SHP77 (cell line): ENCODE measurements at regions not wholly inside any gene's neighbourhood (a gene's known extent, or its start where the extent isn't known, plus 50 kb on each side); places are given as distances from the start of the nearest gene placed in this dataset.

Source experiments
- DNase-seq, 2 experiments: peaks; one replicate each; lab custom pipeline; 2025; lab: John Stamatoyannopoulos, UW

DNA sequence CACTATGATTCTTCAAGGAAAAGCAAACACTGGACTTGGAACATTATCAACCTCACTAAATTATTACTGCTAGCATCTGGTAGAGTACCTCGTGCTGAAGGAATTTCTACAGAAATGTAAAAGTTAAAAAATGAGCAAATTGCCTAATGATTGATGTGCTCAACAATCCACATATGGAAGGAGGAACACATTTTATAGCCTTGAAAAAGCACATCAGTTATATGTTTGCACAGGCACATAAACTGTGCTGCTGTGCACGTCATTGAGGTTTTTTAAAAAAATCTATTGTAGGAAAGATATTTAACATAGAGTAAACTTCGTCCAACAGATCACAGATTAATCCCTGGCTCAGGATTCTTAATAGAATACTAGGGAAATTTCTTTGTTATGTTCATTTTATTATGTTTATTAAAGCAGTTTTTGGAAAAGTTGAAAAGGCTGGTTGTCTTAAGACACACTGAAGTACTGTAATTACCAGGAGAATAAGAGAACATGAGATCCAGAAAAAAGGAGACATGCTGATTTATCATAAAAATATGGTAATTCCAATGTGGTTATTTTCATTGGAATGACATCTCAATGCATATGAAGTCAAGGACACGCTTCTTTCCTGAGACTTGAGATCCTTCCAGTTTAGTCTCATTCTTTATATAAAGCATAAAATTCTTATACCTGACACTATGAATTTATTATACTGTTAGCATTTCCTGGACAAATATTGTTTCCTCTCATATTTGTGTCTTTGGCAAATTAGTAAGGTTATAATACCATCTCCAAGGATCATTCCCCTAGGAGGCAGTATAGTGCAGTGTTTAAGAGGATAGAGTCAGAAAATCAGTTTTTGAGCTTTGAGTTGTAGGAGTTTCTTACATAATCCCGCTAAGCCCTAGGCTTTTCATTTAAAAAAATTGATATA, 511.1 kb downstream of the TENT5A start:
- DNase-seq = no peak

DNA sequence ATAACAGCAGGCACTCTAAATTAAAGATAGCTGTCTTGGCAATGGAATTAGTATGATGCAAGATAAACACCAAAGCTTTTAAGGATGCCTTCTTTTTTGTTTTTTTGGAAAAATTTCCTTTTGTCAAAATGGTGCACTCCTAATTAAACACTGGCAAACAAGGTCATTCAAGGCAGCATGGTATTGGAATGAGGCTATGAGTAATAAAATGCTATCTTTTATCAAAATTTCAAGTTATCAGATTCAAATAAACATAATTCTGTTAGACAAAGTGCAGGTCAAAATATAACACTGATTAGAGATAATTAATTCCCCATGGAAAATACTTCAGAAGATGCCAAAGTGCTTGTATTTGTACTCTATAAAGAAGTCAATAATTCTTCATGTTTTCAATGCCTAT, 514.1 kb downstream of the TENT5A start:
- DNase-seq = no peak

DNA sequence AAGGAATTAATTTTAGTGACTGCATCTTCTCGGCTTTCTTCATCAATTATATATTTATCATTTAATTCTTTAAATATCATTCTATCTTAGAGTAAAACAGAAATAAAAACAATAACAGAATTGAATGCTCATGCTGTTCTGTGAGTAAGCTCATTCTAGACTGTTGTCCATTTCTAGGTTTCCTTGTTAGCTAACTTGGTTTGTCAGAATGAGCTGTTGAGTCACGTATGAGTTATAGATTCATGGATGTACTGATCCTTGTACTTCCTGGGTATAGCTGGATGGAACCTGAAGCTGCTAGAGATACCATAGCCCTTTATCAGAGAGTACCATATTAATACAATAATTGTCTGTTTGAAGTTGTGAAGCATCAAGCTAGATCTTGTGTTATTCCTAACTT, 515.3 kb downstream of the TENT5A start:
- DNase-seq = no peak

DNA sequence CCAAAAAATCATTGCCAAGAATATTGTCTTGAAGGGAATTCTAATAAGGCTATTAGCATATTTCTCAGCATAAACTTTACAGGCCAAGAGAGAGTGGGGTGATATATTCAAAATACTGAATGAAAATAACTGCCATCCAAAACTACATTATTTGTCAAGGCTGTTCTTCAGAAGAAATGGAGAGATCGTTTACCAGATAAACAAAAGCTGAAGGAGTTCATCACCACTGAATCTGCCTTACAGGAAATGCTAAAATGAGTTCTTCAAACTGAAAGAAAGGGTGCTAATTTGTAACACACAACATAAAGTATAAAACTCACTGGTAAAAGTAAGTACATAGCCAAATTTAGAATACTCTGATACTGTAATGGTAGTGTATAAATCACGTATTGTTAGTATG, 517.0 kb downstream of the TENT5A start:
- DNase-seq = no peak

DNA sequence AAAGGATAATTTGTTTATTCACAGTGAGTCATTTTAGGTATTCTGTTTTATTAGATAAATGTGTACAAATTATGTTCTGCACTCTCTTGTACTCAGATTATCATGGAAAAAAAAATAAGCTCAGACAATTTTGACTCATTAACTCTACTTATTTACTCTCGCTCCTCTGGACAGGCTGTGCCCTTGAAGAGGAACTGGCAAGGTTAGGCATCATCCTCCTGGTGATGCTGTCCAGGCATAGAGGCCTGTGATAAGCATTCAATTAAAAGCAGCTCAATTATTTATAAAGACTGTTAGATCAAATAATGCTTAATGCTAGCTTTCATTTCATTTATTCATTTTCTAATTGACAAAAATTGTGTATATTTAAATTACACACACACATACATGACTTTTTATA, 518.5 kb downstream of the TENT5A start:
- DNase-seq = no peak

DNA sequence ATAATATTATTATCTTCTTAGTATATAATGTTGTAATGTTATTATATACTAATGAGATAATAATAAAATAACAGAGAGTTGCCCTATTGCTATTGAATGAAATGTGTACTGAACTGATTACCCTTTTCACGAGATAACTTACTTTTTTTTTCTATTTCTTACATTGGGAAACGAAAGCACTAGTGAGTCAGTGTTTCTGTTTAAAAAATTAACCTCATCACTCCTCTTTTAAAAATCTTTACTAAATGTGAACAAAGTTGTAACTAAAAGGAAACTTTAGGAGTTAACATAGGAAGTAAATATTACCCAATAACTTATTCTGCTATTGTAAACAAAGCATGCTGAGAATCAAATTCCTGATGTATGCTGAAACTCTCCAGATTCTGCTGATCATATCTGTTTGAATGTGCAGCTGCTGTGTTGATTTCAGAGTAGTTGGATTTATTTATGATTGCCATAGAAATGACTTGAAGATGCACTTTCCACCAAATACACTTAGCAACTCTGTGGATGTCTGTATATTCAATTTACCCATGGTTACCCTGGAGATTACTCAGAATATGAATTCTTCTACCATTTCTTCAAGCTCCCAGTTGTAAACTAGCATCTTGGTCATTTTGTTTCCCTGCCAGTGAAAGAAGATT, 523.4 kb downstream of the TENT5A start:
- no peak for DNase-seq

DNA sequence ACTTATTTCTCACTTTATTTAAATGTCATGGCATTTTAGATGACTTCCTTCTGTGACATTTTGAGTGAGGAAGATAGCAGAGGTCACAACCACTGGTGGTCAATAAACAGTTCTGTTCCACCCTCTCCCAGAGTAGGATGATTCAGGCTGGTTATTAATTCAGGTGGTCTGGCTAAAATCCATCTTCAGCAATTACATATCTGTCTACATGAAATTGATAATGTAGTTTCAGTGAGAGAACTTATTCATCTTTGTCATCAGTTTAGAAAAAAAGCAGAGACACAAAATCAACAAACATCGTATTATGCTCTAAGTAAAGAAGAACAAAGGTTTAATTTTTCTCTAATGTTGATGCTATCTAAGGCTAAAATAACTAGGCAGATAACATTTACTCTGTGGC, 525.5 kb downstream of the TENT5A start:
- DNase-seq = no peak

DNA sequence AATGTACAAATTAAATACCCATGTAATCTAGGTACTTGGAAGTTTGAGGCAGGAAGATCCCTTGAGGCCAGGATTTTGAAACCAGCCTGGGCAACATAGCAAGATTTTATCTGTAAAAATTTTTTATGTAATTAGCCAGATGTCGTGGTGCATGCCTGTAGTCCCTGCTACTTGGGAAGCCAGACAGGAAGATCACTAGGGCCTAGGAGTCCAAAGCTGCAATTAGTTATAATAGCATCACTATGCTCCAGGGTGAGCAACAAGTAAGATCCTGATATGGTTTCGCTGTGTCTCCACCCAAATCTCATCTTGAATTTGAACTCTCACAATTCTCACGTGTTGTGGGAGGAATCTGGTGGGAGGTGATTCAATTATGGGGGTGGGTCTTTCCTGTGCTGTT, 535.8 kb downstream of the TENT5A start:
- no peak for DNase-seq

DNA sequence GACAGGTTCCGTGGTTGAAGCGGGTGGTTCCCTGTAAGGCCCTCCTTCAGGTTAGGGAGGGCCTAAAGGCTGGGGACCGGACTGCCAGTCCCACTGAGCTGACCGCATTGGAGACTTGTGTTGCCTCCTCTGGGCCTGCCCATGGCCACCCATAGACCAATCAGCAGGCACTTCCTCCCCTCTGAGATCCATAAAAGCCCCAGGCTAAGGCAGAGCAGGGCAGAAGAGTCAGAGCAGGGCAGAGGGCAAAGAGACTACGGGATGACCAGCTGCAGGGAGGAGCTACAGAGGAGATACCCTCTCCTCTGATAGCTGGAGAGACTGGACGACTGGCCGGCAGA, 537.4 kb downstream of the TENT5A start:
- DNase-seq = peak; percentile 97 to 98

DNA sequence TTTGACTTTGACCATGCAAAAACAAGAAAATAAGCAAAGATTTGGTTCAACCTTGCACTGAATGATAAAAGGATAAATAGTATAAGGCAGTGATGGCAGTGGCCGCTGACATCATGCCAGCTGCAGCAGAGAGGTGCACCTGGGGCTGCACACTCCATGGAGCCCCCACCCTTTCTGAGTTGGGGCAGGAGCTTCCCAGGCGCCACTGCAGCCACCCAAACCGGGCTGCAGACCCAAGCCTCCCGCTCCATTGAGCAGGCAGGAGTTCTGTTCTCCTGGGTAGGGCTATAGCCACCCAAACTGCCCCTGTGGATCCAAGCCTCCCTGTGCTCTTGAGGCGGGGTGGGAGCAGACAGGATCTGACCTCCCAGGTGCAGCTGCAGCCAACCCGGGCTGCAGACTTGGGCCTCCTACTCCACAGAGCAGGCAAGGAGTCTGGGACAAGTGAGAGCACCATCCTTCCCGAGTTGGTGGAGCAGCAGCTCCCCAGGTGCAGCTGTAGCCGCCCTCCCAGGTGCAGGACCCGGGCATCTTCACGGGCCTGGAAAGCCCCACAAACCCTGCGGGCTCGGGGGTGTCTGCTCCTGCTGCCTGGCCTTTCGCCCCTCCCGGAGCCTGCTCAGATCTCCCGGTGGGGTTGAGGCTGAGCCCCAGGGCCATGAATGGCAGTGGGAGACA, 537.9 kb downstream of the TENT5A start:
- peak; percentile 64 to 74 for DNase-seq

DNA sequence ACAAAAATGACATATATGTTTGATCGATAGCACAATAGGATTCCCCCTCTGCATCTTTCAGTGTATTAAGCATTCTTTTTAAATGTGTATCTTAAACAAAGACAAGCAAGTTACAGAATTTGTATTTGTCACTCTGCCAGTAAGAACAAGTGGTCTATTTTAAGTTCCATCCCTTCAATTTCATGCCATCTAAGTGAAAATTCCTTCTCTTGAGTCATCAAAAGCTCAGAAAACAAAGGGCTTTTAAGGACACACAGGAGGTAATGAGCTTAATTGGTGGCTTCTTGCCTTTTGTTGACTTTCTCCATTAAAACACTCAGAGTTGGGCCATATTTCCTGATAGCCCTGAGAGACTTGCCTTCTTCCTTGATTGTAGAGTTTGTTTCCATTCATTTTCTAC, 547.8 kb downstream of the TENT5A start:
- no peak for DNase-seq

DNA sequence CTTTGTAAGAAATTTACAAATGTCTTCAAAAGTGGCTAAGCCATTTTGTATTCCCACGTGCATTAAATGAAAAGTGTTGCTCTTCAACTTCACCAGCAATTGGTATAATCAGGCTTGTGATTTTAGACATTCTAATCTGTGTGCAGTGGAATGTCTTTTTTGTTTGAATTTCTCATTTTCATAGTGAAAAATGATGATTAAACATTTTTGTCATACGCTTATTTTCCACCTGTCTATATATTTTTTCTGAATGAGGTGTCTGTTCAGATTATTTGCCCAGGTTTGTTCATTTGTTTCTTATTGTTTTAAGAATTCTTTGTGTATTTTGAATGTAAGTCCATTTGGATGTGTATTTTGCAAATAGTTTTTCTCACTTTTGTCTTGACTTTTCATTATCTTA, 558.1 kb downstream of the TENT5A start:
- DNase-seq = no peak

DNA sequence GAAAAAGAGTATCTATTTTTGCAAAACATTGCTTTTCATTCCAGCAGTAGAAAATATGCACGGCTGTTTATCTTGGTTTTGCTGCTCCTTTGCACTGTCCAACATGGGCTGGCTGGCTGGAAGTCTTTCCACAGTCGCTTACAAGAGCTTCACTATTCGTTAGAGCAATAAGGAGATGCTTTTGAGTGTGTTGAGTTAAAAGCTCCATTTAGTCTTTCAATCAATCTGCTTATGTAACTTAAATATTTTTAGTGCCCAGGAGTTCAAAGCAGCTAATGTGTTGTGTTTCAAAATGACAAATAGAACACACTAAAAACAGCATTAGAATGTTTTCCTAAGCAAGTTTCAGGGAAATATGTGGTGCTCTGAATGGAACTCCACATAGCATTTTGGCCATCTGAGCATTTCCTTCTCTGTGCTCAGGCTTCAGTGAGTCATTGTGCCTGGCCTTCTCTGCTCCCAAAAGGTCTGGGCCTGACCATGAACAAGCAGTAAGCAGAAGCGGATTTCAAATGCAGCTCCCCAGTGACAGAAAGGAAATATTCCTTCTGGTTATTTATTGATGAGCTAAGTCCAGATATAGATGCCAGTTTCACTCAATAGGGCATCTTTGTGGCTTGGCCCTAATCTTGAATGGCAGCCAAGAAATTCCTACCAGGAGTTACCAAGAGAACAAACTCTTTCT, 580.3 kb downstream of the TENT5A start:
- no peak for DNase-seq

DNA sequence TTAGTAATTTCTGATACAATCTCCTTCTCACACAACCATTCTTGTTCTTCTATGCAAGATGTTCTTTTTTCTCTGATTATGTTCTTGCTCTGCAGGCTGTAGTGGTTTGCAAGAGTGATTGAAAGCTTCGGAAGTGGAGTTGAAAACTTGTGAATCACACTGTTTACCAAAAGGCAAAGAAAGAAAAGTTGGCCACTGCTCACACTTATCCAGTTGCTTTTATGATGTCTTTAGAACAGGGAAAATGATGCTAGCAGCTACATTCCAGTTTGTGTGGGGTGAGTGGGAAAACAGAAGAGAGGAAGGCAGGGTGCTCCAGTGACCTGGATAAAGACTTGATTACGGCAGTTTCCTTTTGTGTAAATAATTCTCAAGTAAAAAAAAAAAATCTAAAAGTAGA, 583.3 kb downstream of the TENT5A start:
- no peak for DNase-seq

DNA sequence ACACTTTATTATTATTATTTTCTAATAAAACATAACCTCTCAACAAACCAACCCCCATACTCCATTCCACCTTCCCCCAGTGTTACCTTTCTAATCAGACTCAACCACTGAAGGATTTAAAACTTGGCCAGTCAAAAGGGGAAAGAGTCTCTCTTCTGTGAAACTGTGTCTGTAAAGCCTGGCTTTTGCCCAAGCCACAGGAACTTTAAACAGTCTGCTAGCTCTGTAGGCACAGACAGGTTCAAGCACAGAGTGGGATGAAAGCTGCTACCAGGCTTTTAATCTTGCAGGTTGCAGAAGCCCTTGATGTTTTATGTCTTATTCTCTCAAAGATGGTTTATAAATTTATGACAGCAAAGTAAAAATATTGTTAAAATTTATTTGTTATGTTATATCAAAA, 585.7 kb downstream of the TENT5A start:
- no peak for DNase-seq

DNA sequence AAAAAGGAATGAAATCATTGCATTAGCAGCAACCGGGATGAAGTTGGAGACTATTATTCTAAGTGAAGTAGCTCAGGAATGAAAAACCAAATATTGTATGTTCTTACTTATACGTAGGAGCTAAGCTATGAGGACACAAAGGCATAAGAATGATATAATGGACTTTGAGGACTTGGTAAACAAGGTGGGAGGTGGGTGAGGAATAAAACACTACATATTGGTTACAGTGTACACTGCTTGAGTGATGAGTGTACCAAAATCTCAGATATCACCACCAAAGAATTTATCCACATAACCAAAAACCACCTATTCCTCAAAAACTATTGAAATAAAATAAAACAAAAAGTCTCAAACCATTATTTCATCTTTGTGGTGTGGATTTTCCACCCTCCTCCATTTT, 593.5 kb downstream of the TENT5A start:
- DNase-seq = no peak

DNA sequence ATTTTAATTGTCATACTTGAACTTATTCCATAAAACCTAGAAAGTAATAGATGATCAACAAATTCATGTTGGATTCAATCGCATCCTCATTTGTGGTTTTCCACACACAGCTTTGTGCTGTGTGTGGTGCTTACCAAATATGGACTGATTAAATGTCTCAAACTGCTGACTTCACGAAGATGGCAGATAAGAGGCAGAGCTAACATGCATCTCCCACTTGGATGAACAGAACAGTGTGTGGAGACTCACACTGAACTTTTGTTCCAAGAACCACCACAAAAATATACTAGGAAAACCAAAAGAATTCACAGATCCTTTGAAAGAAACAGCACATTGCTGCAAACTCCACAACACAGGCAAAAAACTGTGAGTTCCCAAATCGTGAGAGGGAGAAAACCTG, 603.7 kb downstream of the TENT5A start:
- DNase-seq = no peak

DNA sequence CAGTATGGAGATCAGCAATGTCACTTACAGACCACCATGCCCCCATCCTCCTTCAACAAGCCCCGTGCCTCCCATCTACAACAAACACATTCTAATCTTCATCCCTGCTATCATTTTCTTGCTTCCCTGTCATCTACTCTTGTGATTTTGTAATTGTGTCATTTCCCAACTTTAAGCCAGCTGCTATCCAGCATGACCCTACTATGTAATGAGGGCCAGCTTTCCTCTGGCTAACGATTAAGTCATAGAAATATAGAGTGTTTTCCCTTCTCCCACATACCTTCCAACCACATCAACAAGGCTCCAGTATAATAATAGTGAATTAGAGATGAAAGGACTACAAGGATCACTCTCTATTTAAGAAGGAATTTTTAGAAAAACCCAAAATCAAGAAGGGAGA, 607.0 kb downstream of the TENT5A start:
- no peak for DNase-seq

DNA sequence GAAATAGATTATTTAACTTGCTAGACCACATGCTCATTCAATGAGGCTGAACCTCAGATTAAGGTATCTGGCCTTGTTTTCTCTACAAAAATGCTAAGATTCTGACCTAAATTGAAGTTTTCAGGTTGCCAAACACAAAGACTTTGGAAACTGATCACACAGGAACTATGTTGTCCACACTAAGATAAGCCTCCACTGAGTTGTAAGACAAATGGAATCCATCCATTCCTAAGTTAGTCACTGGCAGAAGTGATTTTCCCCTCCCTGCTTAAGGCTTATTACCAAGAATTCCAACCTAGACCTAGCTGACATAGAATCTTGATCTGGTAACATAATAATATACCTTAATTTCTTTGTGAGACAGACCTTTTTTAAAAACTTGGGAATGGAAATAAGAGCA, 608.1 kb downstream of the TENT5A start:
- DNase-seq = no peak

DNA sequence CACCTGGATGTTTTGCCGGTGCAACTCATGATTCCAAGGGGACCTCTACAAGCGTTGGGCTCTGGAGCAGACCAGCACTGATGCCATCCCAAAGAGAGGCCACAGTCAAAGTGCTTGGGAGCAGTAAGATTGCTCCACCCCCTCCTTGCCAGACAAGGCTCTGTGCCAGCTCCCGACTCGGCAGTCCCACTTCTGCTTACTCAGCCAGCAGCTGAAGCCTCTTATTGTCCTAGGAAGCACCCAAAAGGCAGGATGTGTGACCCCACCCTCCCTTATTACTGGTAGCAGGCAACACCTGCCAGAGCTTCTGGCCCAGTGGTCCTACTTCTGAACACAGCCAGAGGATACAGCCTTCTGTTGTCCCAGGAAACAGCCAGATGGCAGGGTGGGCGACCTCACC, 614.2 kb downstream of the TENT5A start:
- peak; percentile 57 to 62 for DNase-seq

DNA sequence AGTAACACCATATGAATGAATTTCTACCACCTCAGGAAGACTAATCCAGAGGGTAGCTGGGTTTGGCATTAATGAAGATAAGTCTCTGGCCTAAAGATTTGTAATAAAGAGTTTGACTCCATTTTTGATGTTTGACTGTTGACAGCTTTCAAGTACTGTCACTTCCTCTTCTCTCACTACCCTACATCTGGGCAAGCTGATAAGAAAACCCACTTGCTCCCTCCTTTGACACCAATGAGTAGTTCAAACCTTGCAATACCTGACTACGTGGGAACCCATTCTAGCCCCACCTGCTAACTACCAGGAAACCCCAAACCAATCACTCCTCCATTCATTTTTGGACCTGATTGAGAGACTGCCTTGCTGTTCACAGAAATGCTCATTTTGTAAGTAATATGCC, 621.5 kb downstream of the TENT5A start:
- DNase-seq = no peak

DNA sequence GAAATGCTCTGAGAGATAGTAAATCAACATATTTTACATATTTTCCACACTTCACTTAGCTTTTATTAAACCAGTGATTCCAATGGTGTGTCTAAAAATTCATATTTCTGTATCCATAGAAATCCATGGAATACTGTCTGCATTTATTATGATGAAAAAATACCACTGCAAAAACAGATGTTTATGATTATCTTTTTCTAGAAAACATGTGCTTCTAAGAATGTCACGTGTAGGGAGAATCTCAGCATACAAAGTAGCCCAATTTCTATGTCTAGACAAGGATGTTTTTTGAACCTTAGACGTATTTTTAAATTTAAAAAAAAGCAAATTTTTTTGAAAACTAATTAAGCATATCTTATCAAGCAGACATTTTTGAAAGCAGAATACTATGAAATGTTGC, 622.4 kb downstream of the TENT5A start:
- DNase-seq = no peak

DNA sequence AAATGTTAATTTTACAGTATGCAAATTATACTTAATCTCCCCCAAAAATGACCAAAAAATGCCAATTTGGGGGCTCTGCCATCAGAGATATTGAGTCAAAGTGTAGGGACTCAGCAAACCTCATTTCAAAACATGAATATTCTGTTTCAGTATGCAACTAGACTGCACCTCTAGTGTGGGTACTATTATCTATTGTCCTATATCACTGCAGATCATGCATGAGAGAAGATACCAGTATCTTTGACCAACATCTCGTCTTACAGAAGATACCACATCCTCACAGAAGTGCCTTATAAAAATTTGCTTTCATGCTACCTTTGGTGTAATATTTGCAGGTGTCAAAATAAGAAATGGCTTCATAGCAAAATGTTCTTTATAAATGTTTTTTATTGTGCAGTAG, 623.8 kb downstream of the TENT5A start:
- DNase-seq = no peak
